Hippocampal formation (tissue), 2 donors: ENCODE measurements at regions not wholly inside any gene's neighbourhood (a gene's known extent, or its start where the extent isn't known, plus 50 kb on each side); places are given as distances from the start of the nearest gene placed in this dataset.

Experiments
- DNase-seq, 2 donors: peaks; one replicate each; lab custom pipeline; 2025; lab: John Stamatoyannopoulos, UW

GRCh38 chr4:184575306-184575705, 73.9 kb downstream of the CASP3 start:
- DNase-seq: no peak

- DNase-seq: no peak
Measured at GRCh38 chr4:184574861-184575260, 74.4 kb downstream of the CASP3 start.

- DNase-seq: no peak
Measured at GRCh38 chr4:184573701-184574100, 75.5 kb downstream of the CASP3 start.

- DNase-seq: no peak
Measured at GRCh38 chr4:184568770-184569169, 80.5 kb downstream of the CASP3 start.

- no peak for DNase-seq
Measured at GRCh38 chr4:184563621-184564020, 85.6 kb downstream of the CASP3 start.

GRCh38 chr4:184558996-184559395, 84.6 kb upstream of the IRF2 start:
- no peak for DNase-seq

GRCh38 chr4:184553891-184554290, 79.5 kb upstream of the IRF2 start:
- no peak for DNase-seq

- no peak for DNase-seq
Measured at GRCh38 chr4:184550476-184550875, 76.1 kb upstream of the IRF2 start.

- no peak for DNase-seq
Measured at GRCh38 chr4:184548648-184549341, 74.4 kb upstream of the IRF2 start.

GRCh38 chr4:184548316-184548647, 73.9 kb upstream of the IRF2 start:
- DNase-seq: no peak

- DNase-seq: no peak
Measured at GRCh38 chr4:184544788-184545409, 70.5 kb upstream of the IRF2 start.

GRCh38 chr4:184541907-184542306, 67.6 kb upstream of the IRF2 start:
- DNase-seq: no peak

- DNase-seq: no peak
Measured at GRCh38 chr4:184540307-184540706, 66.0 kb upstream of the IRF2 start.

- peak; percentile 86 to 93 for DNase-seq
Measured at GRCh38 chr4:184538023-184538599, 63.8 kb upstream of the IRF2 start.

GRCh38 chr4:184537269-184538022, 63.1 kb upstream of the IRF2 start:
- DNase-seq: peak; percentile 93 to 97

- DNase-seq: no peak
Measured at GRCh38 chr4:184536881-184537248, 62.5 kb upstream of the IRF2 start.

GRCh38 chr4:184536065-184536880, 61.9 kb upstream of the IRF2 start:
- DNase-seq: no peak

GRCh38 chr4:184534511-184535391, 60.4 kb upstream of the IRF2 start:
- no peak for DNase-seq

GRCh38 chr4:184533908-184534307, 59.6 kb upstream of the IRF2 start:
- DNase-seq: no peak

GRCh38 chr4:184531008-184531407, 56.7 kb upstream of the IRF2 start:
- no peak for DNase-seq

- peak in 1 of 2 donors; percentile 43 for DNase-seq
Measured at GRCh38 chr4:184529283-184529682, 54.9 kb upstream of the IRF2 start.
